Endodermal cell (in vitro differentiated cells): ENCODE measurements at regions not wholly inside any gene's neighbourhood (a gene's known extent, or its start where the extent isn't known, plus 50 kb on each side); places are given as distances from the start of the nearest gene placed in this dataset.

Experiments used
- DNase-seq: peaks from one replicate; pipeline ENCODE4 v3.0.0-alpha.2; 2017
- H3K27ac ChIP-seq: 2 replicates; pipeline ENCODE4 v1.5.1; 2013; ENCODE audit warnings: mild to moderate bottlenecking, low read depth, low read length, moderate library complexity
- H3K27me3 ChIP-seq: 2 replicates; pipeline ENCODE4 v1.6.1; 2013; ENCODE audit warnings: mild to moderate bottlenecking, low read length, moderate library complexity; ENCODE audit not compliant: insufficient read depth, control insufficient read depth, poor library complexity, severe bottlenecking
- H3K36me3 ChIP-seq: 2 replicates; pipeline ENCODE4 v1.7.0; 2013; ENCODE audit warnings: mild to moderate bottlenecking, low read length, moderate library complexity; ENCODE audit not compliant: control insufficient read depth, insufficient read depth
- H3K4me1 ChIP-seq: one replicate; pipeline ENCODE4 v1.7.0; 2013; ENCODE audit warnings: low read length; ENCODE audit not compliant: control insufficient read depth, insufficient read depth
- H3K4me3 ChIP-seq: 2 replicates; pipeline ENCODE4 v1.5.1; 2013; ENCODE audit warnings: mild to moderate bottlenecking, low read length, moderate library complexity
- H3K9ac ChIP-seq: 2 replicates; pipeline ENCODE4 v1.6.1; 2013; ENCODE audit warnings: mild to moderate bottlenecking, low read length, moderate library complexity; ENCODE audit not compliant: poor library complexity, severe bottlenecking; ENCODE audit errors: extremely low read depth
- H3K9me3 ChIP-seq: 2 replicates; pipeline ENCODE4 v1.6.1; 2013; ENCODE audit warnings: mild to moderate bottlenecking, low read length, moderate library complexity; ENCODE audit not compliant: control insufficient read depth
- H3K27ac Mint-ChIP-seq: 2 replicates; pipeline ENCODE4 v1.8.0; 2020; ENCODE audit warnings: mixed read lengths
- H3K27me3 Mint-ChIP-seq: 2 replicates; pipeline ENCODE4 v1.8.0; 2021; ENCODE audit warnings: mild to moderate bottlenecking, mixed read lengths; ENCODE audit not compliant: insufficient read depth
- H3K36me3 Mint-ChIP-seq: 2 replicates; pipeline ENCODE4 v1.8.0; 2020; ENCODE audit warnings: low read depth, mixed read lengths
- H3K4me1 Mint-ChIP-seq: 2 replicates; pipeline ENCODE4 v1.8.0; 2020; ENCODE audit warnings: mixed read lengths
- H3K4me3 Mint-ChIP-seq: 2 replicates; pipeline ENCODE4 v1.8.0; 2020; ENCODE audit warnings: mild to moderate bottlenecking, moderate library complexity, mixed read lengths
- H3K9me3 Mint-ChIP-seq: 2 replicates; pipeline ENCODE4 v1.8.0; 2020; ENCODE audit warnings: mild to moderate bottlenecking, mixed read lengths
- WGBS, 2 experiments: methylation state at CpG; one replicate each; pipeline versions ENCODE4 v1.1.5 to v1.1.7; 2013; ENCODE audit warnings: missing lambda C conversion rate in 2 of 2, mixed read lengths in 1 of 2; ENCODE audit not compliant: insufficient coverage in 1 of 2, insufficient read length in 1 of 2; 5-methylcytosine and 5-hydroxymethylcytosine counted together
- TF ChIP-seq, protein P1 (sequence below): fragments of 200-600 bp; sonication (generic); conservative IDR thresholded peaks from 2 replicates; pipeline ENCODE4 v1.5.0; 2021; ENCODE audit warnings: antibody characterized with exemption, mild to moderate bottlenecking

DNA sequence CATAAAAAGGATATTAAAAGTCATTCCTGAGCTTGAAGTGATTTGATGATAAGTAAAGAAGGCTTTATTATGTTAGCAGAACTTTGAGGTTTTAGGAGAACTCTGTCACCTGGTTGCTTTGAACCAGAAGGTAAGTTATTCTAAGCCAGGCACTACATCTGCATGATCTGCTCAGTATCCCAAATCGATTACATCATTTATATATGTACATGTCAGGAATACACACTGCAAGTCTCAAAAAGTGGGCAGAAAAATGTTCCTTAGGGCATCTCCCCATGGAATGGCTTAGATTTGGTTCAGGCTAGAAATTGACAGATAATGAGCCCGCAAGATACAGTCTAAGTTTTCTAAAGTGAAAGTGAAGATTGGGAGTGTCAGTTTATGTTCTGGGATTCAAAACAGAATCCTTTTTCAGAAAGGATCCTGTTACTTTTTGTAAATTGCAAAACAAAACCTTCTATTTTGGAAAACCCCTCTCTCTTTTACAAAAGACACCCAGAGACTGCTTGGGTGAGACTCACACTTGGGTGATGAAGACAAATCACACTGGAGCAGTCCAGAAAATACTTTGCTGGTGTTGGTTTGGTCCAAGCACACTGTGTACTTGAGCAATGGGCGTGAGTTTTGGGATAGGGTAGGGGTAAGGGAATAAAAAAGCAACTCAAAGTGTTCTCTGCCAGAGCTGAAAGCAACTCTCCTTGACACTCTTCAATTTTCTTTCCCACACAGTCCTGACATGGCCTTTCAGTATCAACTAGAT is 114.5 kb downstream of the FOXD1 start:
- no peaks in the 10 kb centered on the region for H3K27me3 Mint-ChIP-seq

DNA sequence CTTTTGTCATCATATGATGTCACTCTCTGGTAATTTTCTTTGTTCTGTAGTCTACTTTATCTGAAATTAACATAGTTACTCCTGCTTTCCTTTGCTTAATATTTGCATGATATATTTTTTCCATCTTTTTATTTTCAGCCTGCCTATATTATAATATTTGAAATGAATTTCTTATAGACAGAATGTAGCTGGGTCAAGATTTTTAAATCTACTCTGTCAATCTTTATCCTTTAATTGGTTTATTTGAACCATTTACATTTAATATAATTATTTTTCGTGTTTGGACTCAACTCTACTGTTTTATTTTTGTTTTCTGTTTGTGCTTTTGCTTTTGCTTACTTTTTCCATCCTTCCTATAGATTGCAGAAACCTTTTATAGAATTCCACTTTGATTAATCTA is 118.0 kb downstream of the FOXD1 start:
- peaks cover 2% of the 10 kb centered on the region for H3K36me3 Mint-ChIP-seq
- no peak overlapping the region for H3K4me3 Mint-ChIP-seq
- no peak overlapping the region for H3K27ac Mint-ChIP-seq
- Histone ChIP-seq H3K27me3 (no peaks in the 10 kb centered on the region), H3K36me3 (no peaks in the 10 kb centered on the region), H3K4me1 (no peaks in the 10 kb centered on the region), H3K9ac (no peak overlapping the region), H3K27ac (no peak overlapping the region), H3K9me3 (peaks cover 23% of the 10 kb centered on the region), H3K4me3 (no peak overlapping the region)
- no peaks in the 10 kb centered on the region for H3K27me3 Mint-ChIP-seq
- no CpG with 5 or more reads among the region's 1 CpG for WGBS, 2 experiments
- TF ChIP-seq, protein P1, sequence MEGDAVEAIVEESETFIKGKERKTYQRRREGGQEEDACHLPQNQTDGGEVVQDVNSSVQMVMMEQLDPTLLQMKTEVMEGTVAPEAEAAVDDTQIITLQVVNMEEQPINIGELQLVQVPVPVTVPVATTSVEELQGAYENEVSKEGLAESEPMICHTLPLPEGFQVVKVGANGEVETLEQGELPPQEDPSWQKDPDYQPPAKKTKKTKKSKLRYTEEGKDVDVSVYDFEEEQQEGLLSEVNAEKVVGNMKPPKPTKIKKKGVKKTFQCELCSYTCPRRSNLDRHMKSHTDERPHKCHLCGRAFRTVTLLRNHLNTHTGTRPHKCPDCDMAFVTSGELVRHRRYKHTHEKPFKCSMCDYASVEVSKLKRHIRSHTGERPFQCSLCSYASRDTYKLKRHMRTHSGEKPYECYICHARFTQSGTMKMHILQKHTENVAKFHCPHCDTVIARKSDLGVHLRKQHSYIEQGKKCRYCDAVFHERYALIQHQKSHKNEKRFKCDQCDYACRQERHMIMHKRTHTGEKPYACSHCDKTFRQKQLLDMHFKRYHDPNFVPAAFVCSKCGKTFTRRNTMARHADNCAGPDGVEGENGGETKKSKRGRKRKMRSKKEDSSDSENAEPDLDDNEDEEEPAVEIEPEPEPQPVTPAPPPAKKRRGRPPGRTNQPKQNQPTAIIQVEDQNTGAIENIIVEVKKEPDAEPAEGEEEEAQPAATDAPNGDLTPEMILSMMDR = no peak
- peaks cover 23% of the 10 kb centered on the region for H3K9me3 Mint-ChIP-seq
- no peak for DNase-seq
- H3K4me1 Mint-ChIP-seq = peaks cover 18% of the 10 kb centered on the region

More for the DNA sequence above, 114.5 kb downstream of the FOXD1 start:
- DNase-seq = no peak
- peaks cover 2% of the 10 kb centered on the region for H3K36me3 Mint-ChIP-seq
- H3K9me3 Mint-ChIP-seq = peaks cover 23% of the 10 kb centered on the region
- H3K27me3 ChIP-seq = no peaks in the 10 kb centered on the region
- WGBS, 2 experiments = 83 to 86% methylated on average over 1 to 3 of the region's 3 CpGs
- H3K4me3 ChIP-seq = no peak overlapping the region
- H3K9ac ChIP-seq = no peak overlapping the region
- TF ChIP-seq, protein P1 = no peak
- no peak overlapping the region for H3K4me3 Mint-ChIP-seq
- H3K9me3 ChIP-seq = peaks cover 23% of the 10 kb centered on the region
- no peaks in the 10 kb centered on the region for H3K36me3 ChIP-seq
- no peak overlapping the region for H3K27ac Mint-ChIP-seq
- peaks cover 4% of the 10 kb centered on the region for H3K4me1 Mint-ChIP-seq
- H3K4me1 ChIP-seq = no peaks in the 10 kb centered on the region
- no peak overlapping the region for H3K27ac ChIP-seq

DNA sequence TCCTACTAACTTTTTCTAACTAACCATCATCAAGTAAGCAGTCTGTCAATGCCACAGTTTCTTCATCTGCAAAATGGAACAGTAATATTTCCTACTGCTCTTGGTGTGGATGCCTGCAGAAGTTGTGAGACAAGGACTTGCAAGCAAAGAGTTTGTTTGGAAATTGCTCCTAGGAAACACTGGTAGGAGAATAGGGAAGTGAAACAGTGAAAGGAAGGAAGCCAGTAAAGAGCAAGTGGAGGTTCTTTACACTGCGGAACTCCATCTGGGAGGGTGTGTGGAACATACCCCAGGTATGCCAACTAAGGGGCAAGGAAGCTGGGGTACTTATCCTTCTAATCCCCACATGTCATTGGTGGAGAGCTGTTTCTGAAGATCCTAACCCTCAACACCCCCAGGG is 119.9 kb downstream of the FOXD1 start:
- Mint-ChIP-seq H3K36me3 (peaks cover 2% of the 10 kb centered on the region), H3K9me3 (peaks cover 23% of the 10 kb centered on the region), H3K4me3 (no peak overlapping the region), H3K4me1 (peaks cover 18% of the 10 kb centered on the region), H3K27me3 (no peaks in the 10 kb centered on the region), H3K27ac (no peak overlapping the region)
- Histone ChIP-seq H3K27me3 (no peaks in the 10 kb centered on the region), H3K27ac (no peak overlapping the region), H3K36me3 (no peaks in the 10 kb centered on the region), H3K9me3 (peaks cover 23% of the 10 kb centered on the region), H3K4me3 (no peak overlapping the region), H3K9ac (no peak overlapping the region), H3K4me1 (no peaks in the 10 kb centered on the region)
- TF ChIP-seq, protein P1 = no peak
- 100% methylated on average over 1 of the region's 1 CpG; no CpG with 5 or more reads in 1 of the 2 experiments for WGBS, 2 experiments
- no peak for DNase-seq
